H9 (cell line): ENCODE measurements at regions not wholly inside any gene's neighbourhood (a gene's known extent, or its start where the extent isn't known, plus 50 kb on each side); places are given as distances from the start of the nearest gene placed in this dataset.

Experiments used
- DNase-seq: peaks from one replicate; pipeline ENCODE4 v3.0.0-alpha.2; 2017
- H2AFZ ChIP-seq: one replicate; pipeline ENCODE4 v1.6.1; 2013; ENCODE audit warnings: mild to moderate bottlenecking, low read length, control low read depth, moderate library complexity
- H2AK5ac ChIP-seq: 2 replicates; pipeline ENCODE4 v1.6.1; 2013; ENCODE audit warnings: low read length, control low read depth, mixed read lengths; ENCODE audit not compliant: insufficient read length
- H2BK120ac ChIP-seq: one replicate; pipeline ENCODE4 v1.6.1; 2013; ENCODE audit warnings: low read depth, mild to moderate bottlenecking, low read length, control low read depth, inconsistent platforms; ENCODE audit not compliant: poor library complexity, severe bottlenecking
- H2BK12ac ChIP-seq: 2 replicates; pipeline ENCODE4 v1.6.1; 2013; ENCODE audit warnings: low read length, control low read depth, mixed read lengths, low read depth; ENCODE audit not compliant: insufficient read length
- H2BK15ac ChIP-seq: 2 replicates; pipeline ENCODE4 v1.6.1; 2013; ENCODE audit warnings: low read depth, low read length, control low read depth
- H2BK20ac ChIP-seq: one replicate; pipeline ENCODE4 v1.6.1; 2013; ENCODE audit warnings: low read depth, mild to moderate bottlenecking, low read length, control low read depth, inconsistent platforms; ENCODE audit not compliant: poor library complexity, severe bottlenecking
- H2BK5ac ChIP-seq: 2 replicates; pipeline ENCODE4 v1.6.1; 2013; ENCODE audit warnings: low read length, control low read depth, mixed read lengths; ENCODE audit not compliant: insufficient read length
- H3K14ac ChIP-seq: 2 replicates; pipeline ENCODE4 v1.6.1; 2013; ENCODE audit warnings: low read length, control low read depth; ENCODE audit not compliant: insufficient read depth
- H3K18ac ChIP-seq: 2 replicates; pipeline ENCODE4 v1.6.1; 2013; ENCODE audit warnings: low read depth, mild to moderate bottlenecking, mixed read lengths, low read length, control low read depth; ENCODE audit not compliant: insufficient read length
- H3K23ac ChIP-seq: 2 replicates; pipeline ENCODE4 v1.6.1; 2013; ENCODE audit warnings: low read length, control low read depth, mixed read lengths, low read depth; ENCODE audit not compliant: insufficient read length
- H3K23me2 ChIP-seq: 2 replicates; pipeline ENCODE4 v1.6.1; 2013; ENCODE audit warnings: low read depth, mild to moderate bottlenecking, mixed read lengths, low read length, control low read depth; ENCODE audit not compliant: insufficient read length, poor library complexity, severe bottlenecking
- H3K27ac ChIP-seq: 2 replicates; pipeline ENCODE4 v1.5.1; 2013; ENCODE audit warnings: low read length, control low read depth, mixed read lengths, low read depth; ENCODE audit not compliant: insufficient read length
- H3K27me3 ChIP-seq: 2 replicates; pipeline ENCODE4 v1.6.1; 2013; ENCODE audit warnings: low read length, control low read depth, inconsistent platforms; ENCODE audit not compliant: insufficient read depth
- H3K4ac ChIP-seq: 2 replicates; pipeline ENCODE4 v1.6.1; 2013; ENCODE audit warnings: low read depth, mild to moderate bottlenecking, control low read depth, inconsistent platforms, low read length, moderate library complexity
- H3K4me1 ChIP-seq: 2 replicates; pipeline ENCODE4 v1.6.1; 2013; ENCODE audit warnings: low read length, control low read depth, inconsistent platforms; ENCODE audit not compliant: insufficient read depth
- H3K4me2 ChIP-seq: 2 replicates; pipeline ENCODE4 v1.6.1; 2013; ENCODE audit warnings: low read length, control low read depth, mixed read lengths; ENCODE audit not compliant: insufficient read length, insufficient read depth
- H3K56ac ChIP-seq: 2 replicates; pipeline ENCODE4 v1.6.1; 2013; ENCODE audit warnings: low read depth, mild to moderate bottlenecking, mixed read lengths, low read length, control low read depth; ENCODE audit not compliant: insufficient read length
- H3K79me1 ChIP-seq: 2 replicates; pipeline ENCODE4 v1.6.1; 2013; ENCODE audit warnings: low read depth, mild to moderate bottlenecking, moderate library complexity, low read length, control low read depth, inconsistent platforms; ENCODE audit not compliant: insufficient read depth, poor library complexity, severe bottlenecking
- H3K79me2 ChIP-seq: 2 replicates; pipeline ENCODE4 v1.6.1; 2013; ENCODE audit warnings: low read length, control low read depth, inconsistent platforms; ENCODE audit not compliant: insufficient read depth
- H3K9ac ChIP-seq: 2 replicates; pipeline ENCODE4 v1.6.1; 2013; ENCODE audit warnings: low read length, control low read depth, mixed read lengths; ENCODE audit not compliant: insufficient read length; ENCODE audit errors: extremely low read depth
- H3K9me3 ChIP-seq: one replicate; pipeline ENCODE4 v1.6.1; 2013; ENCODE audit warnings: low read depth, low read length, inconsistent platforms; ENCODE audit not compliant: control insufficient read depth
- H3T11ph ChIP-seq: one replicate; pipeline ENCODE4 v1.6.1; 2013; ENCODE audit warnings: mild to moderate bottlenecking, low read length, control low read depth, inconsistent platforms
- H4K20me1 ChIP-seq: one replicate; pipeline ENCODE4 v1.6.1; 2013; ENCODE audit not compliant: control insufficient read depth, insufficient read length, insufficient read depth
- H4K5ac ChIP-seq: 2 replicates; pipeline ENCODE4 v1.6.1; 2013; ENCODE audit warnings: low read depth, mild to moderate bottlenecking, mixed read lengths, low read length, control low read depth; ENCODE audit not compliant: insufficient read length
- H4K8ac ChIP-seq: replicated peaks from 2 replicates; pipeline ENCODE4 v1.6.1; 2013; ENCODE audit warnings: low read length, control low read depth, mixed read lengths, low read depth; ENCODE audit not compliant: insufficient read length
- H4K91ac ChIP-seq: 2 replicates; pipeline ENCODE4 v1.6.1; 2013; ENCODE audit warnings: low read depth, mild to moderate bottlenecking, moderate library complexity, mixed read lengths, low read length, control low read depth; ENCODE audit not compliant: insufficient read length
- H3K27ac Mint-ChIP-seq, 3 experiments: 2 replicates in 2 of 3; 3 replicates in 1 of 3; pipeline ENCODE4 v1.8.0; 2020 to 2021; ENCODE audit warnings: mixed read lengths in 3 of 3, mild to moderate bottlenecking in 1 of 3, moderate library complexity in 1 of 3
- H3K27me3 Mint-ChIP-seq: 2 replicates; pipeline ENCODE4 v1.8.0; 2021; ENCODE audit warnings: low read depth, mild to moderate bottlenecking, moderate library complexity, mixed read lengths
- H3K36me3 Mint-ChIP-seq, 3 experiments: 2 replicates in 2 of 3; 3 replicates in 1 of 3; pipeline ENCODE4 v1.8.0; 2020 to 2021; ENCODE audit warnings: low read depth in 3 of 3, mixed read lengths in 3 of 3; ENCODE audit not compliant: insufficient read depth in 1 of 3
- H3K4me1 Mint-ChIP-seq, 2 experiments: 2 replicates each; pipeline ENCODE4 v1.8.0; 2020; ENCODE audit warnings: mixed read lengths in 2 of 2
- H3K4me3 Mint-ChIP-seq, 2 experiments: 2 replicates in 1 of 2; 3 replicates in 1 of 2; pipeline ENCODE4 v1.8.0; 2020 to 2021; ENCODE audit warnings: mild to moderate bottlenecking in 2 of 2, mixed read lengths in 2 of 2, moderate library complexity in 1 of 2
- H3K9me3 Mint-ChIP-seq, 2 experiments: 2 replicates in 1 of 2; 3 replicates in 1 of 2; pipeline ENCODE4 v1.8.0; 2020; ENCODE audit warnings: mild to moderate bottlenecking in 2 of 2, mixed read lengths in 2 of 2, moderate library complexity in 1 of 2
- CTCF ChIP-seq: fragments of 200-600 bp; sonication (generic); conservative IDR thresholded peaks from 3 replicates; pipeline ENCODE4 v1.8.0; 2021; ENCODE audit warnings: antibody characterized with exemption, mild to moderate bottlenecking
- WGBS: extraction: QIAGEN DNeasy Blood & Tissue Kit; methylation state at CpG from one replicate; pipeline ENCODE4 v1.1.7; 2013; ENCODE audit warnings: missing lambda C conversion rate, low lambda C conversion rate, mixed read lengths; ENCODE audit not compliant: insufficient read length; ENCODE audit errors: extremely low coverage; 5-methylcytosine and 5-hydroxymethylcytosine counted together

- no peak overlapping the region for H4K91ac ChIP-seq
- Mint-ChIP-seq H3K4me3 (no peak overlapping the region), H3K27me3 (no peaks in the 10 kb centered on the region), H3K36me3 (0 out of 7 replicates have a peak, but pooled peaks cover 0 to 2% (median 0%) of the 10 kb centered on the region in 3 experiments), H3K27ac (no peak overlapping the region), H3K4me1 (no peaks in the 10 kb centered on the region), H3K9me3 (0 out of 5 replicates have a peak, but pooled peaks cover 0 to 2% of the 10 kb centered on the region in 2 experiments)
- H3K4ac ChIP-seq, result no peak overlapping the region
- no peaks in the 10 kb centered on the region for H3K27me3 ChIP-seq
- H2BK15ac ChIP-seq, result no peak overlapping the region
- no peak overlapping the region for H3K56ac ChIP-seq
- H2AK5ac ChIP-seq, result no peak overlapping the region
- H3K4me2 ChIP-seq, result no peak overlapping the region
- H2BK120ac ChIP-seq, result no peak overlapping the region
- no peak overlapping the region for H2AFZ ChIP-seq
- no peaks in the 10 kb centered on the region for H3K79me2 ChIP-seq
- H3K4me1 ChIP-seq, result no peaks in the 10 kb centered on the region
- H3K79me1 ChIP-seq, result no peaks in the 10 kb centered on the region
- H2BK5ac ChIP-seq, result no peak overlapping the region
- WGBS, result no CpG with 5 or more reads among the region's 2 CpGs
- no peak for TF ChIP-seq CTCF
- H3T11ph ChIP-seq, result no peak overlapping the region
- no peak overlapping the region for H3K27ac ChIP-seq
- no peaks in the 10 kb centered on the region for H3K23me2 ChIP-seq
- H3K9ac ChIP-seq, result no peak overlapping the region
- DNase-seq, result no peak
- no peak overlapping the region for H3K18ac ChIP-seq
- H4K20me1 ChIP-seq, result no peaks in the 10 kb centered on the region
- no peak overlapping the region for H2BK12ac ChIP-seq
- no peak overlapping the region for H2BK20ac ChIP-seq
- H4K8ac ChIP-seq, result no peak overlapping the region
- no peaks in the 10 kb centered on the region for H3K9me3 ChIP-seq
- no peak overlapping the region for H3K14ac ChIP-seq
- H4K5ac ChIP-seq, result no peak overlapping the region
- no peak overlapping the region for H3K23ac ChIP-seq
Measured at GRCh38 chr3:95521396-95521795, 1293.0 kb upstream of the EPHA6 start.
